ENCODE measurements at regions not wholly inside any gene's neighbourhood (a gene's known extent, or its start where the extent isn't known, plus 50 kb on each side); places are given as distances from the start of the nearest gene placed in this dataset.

GRCh38 chr9:12988258-12988657, 213.4 kb downstream of the LURAP1L start:
- no peak overlapping the region for H3K27ac ChIP-seq (ENCODE audit: low read length)
- H3K4me1 ChIP-seq (ENCODE audit: control insufficient read depth, insufficient read depth, low read length) = no peaks in the 10 kb centered on the region
- no peak for DNase-seq
- H3K9me3 ChIP-seq (ENCODE audit: control insufficient read depth, low read depth, low read length) = no peaks in the 10 kb centered on the region
- 100% methylated on average over 1 of the region's 1 CpG for WGBS (ENCODE audit: insufficient coverage, low lambda C conversion rate)
- no peaks in the 10 kb centered on the region for H3K36me3 ChIP-seq (ENCODE audit: control insufficient read depth, insufficient read depth, low read length)
- no peak overlapping the region for H3K4me3 ChIP-seq (ENCODE audit: low read length)
- H3K27me3 ChIP-seq (ENCODE audit: control insufficient read depth, insufficient read depth, low read length) = no peaks in the 10 kb centered on the region

DNA sequence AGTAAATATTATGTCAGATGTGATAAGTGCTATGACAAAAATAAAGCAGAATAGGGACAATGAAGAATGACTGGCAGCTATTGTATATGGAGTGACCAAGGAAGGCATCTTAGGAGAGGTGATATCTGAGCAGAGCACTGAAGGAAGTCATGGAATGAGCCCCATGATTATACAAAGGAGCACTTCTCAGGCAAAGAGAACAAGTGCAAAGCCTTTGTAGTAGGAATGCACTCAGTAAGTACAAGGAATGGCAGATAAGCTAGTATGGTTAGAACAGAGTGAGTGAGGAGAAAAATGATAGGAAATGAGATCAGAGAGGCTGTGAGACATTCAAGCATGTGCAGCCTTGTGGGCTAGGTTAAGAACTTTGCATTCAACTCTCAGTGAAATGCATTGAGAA, 214.8 kb downstream of the LURAP1L start:
- Histone ChIP-seq H3K4me1 (ENCODE audit: control insufficient read depth, insufficient read depth, low read length) (no peaks in the 10 kb centered on the region), H3K27ac (ENCODE audit: low read length) (no peak overlapping the region), H3K27me3 (ENCODE audit: control insufficient read depth, insufficient read depth, low read length) (no peaks in the 10 kb centered on the region), H3K9me3 (ENCODE audit: control insufficient read depth, low read depth, low read length) (no peaks in the 10 kb centered on the region), H3K4me3 (ENCODE audit: low read length) (no peak overlapping the region), H3K36me3 (ENCODE audit: control insufficient read depth, insufficient read depth, low read length) (no peaks in the 10 kb centered on the region)
- no peak for DNase-seq

GRCh38 chr9:12993466-12993865, 218.6 kb downstream of the LURAP1L start:
- Histone ChIP-seq H3K27ac (ENCODE audit: low read length) (no peak overlapping the region), H3K4me3 (ENCODE audit: low read length) (no peak overlapping the region), H3K27me3 (ENCODE audit: control insufficient read depth, insufficient read depth, low read length) (no peaks in the 10 kb centered on the region), H3K4me1 (ENCODE audit: control insufficient read depth, insufficient read depth, low read length) (no peaks in the 10 kb centered on the region), H3K36me3 (ENCODE audit: control insufficient read depth, insufficient read depth, low read length) (no peaks in the 10 kb centered on the region), H3K9me3 (ENCODE audit: control insufficient read depth, low read depth, low read length) (no peaks in the 10 kb centered on the region)
- no peak for DNase-seq
- WGBS (ENCODE audit: insufficient coverage, low lambda C conversion rate) = 100% methylated on average over 2 of the region's 2 CpGs

- no peaks in the 10 kb centered on the region for H3K4me1 ChIP-seq (ENCODE audit: control insufficient read depth, insufficient read depth, low read length)
- no peak for DNase-seq
- H3K4me3 ChIP-seq (ENCODE audit: low read length) = no peak overlapping the region
- H3K9me3 ChIP-seq (ENCODE audit: control insufficient read depth, low read depth, low read length) = no peaks in the 10 kb centered on the region
- H3K27me3 ChIP-seq (ENCODE audit: control insufficient read depth, insufficient read depth, low read length) = no peaks in the 10 kb centered on the region
- WGBS (ENCODE audit: insufficient coverage, low lambda C conversion rate) = 43% methylated on average over 1 of the region's 3 CpGs
- no peaks in the 10 kb centered on the region for H3K36me3 ChIP-seq (ENCODE audit: control insufficient read depth, insufficient read depth, low read length)
- H3K27ac ChIP-seq (ENCODE audit: low read length) = no peak overlapping the region
Measured at GRCh38 chr9:12997009-12997408, 222.2 kb downstream of the LURAP1L start.

DNA sequence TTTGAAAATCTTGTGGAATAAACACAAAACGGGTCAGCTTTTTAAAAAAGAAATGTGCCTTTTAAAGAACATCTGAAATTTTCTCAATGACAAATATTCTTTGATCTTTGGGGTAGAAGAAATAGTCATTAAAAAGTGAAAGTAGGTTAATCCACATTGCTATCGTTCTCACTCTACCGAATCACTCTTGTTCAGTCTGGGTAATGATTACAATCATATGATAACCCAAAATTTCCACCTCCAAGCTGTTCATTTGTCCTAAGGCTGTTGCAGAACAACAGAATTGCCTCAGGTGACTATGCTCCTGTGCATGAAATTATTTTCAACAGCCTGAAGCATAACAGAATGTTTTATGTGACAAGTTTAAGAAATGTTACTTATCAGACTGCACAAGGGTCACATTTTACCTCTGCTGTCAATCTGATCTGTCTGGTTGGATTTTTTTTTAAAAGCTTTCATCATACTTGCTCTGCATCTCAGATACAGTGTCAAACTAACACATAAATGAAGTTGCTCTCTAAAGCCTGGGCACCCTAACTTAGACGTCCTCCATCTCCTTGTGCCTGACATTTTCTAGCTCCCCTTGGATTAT, 227.3 kb downstream of the LURAP1L start:
- Histone ChIP-seq H3K9me3 (ENCODE audit: control insufficient read depth, low read depth, low read length) (no peaks in the 10 kb centered on the region), H3K4me1 (ENCODE audit: control insufficient read depth, insufficient read depth, low read length) (no peaks in the 10 kb centered on the region)

GRCh38 chr9:13002740-13003139, 227.9 kb downstream of the LURAP1L start:
- 100% methylated on average over 1 of the region's 2 CpGs for WGBS (ENCODE audit: insufficient coverage, low lambda C conversion rate)
- Histone ChIP-seq H3K4me3 (ENCODE audit: low read length) (no peak overlapping the region), H3K9me3 (ENCODE audit: control insufficient read depth, low read depth, low read length) (no peaks in the 10 kb centered on the region), H3K27ac (ENCODE audit: low read length) (no peak overlapping the region), H3K36me3 (ENCODE audit: control insufficient read depth, insufficient read depth, low read length) (no peaks in the 10 kb centered on the region), H3K4me1 (ENCODE audit: control insufficient read depth, insufficient read depth, low read length) (no peaks in the 10 kb centered on the region), H3K27me3 (ENCODE audit: control insufficient read depth, insufficient read depth, low read length) (no peaks in the 10 kb centered on the region)
- DNase-seq = no peak

More for the DNA sequence above, 227.3 kb downstream of the LURAP1L start:
- Histone ChIP-seq H3K27ac (ENCODE audit: low read length) (no peak overlapping the region), H3K27me3 (ENCODE audit: control insufficient read depth, insufficient read depth, low read length) (no peaks in the 10 kb centered on the region), H3K4me3 (ENCODE audit: low read length) (no peak overlapping the region), H3K36me3 (ENCODE audit: control insufficient read depth, insufficient read depth, low read length) (no peaks in the 10 kb centered on the region)
- DNase-seq = no peak
- 50% methylated on average over 1 of the region's 4 CpGs for whole genome bisulfite sequencing (ENCODE audit: insufficient coverage, low lambda C conversion rate)

DNA sequence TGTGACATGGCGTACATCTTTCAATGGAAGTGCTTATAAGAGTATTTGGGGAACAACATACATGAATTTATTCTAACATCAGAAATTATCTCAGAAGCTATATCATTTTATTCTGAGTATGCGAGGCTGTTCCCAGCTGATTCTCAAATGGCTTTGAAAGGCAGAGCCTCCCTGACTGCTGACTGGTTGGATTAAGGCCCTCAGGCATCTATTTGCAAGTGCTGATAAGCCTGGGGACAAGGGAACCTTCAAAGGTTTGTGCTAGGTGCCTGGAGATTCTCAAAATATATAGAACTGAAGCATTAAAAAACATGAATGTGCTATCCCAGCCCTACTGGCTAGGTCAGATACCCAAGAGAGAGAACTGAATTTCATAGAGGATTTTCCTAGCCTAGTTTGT, 235.1 kb downstream of the LURAP1L start:
- no peak for DNase-seq
- no CpG with 5 or more reads among the region's 2 CpGs for WGBS (ENCODE audit: insufficient coverage, low lambda C conversion rate)
- H3K4me1 ChIP-seq (ENCODE audit: control insufficient read depth, insufficient read depth, low read length) = no peaks in the 10 kb centered on the region

DNA sequence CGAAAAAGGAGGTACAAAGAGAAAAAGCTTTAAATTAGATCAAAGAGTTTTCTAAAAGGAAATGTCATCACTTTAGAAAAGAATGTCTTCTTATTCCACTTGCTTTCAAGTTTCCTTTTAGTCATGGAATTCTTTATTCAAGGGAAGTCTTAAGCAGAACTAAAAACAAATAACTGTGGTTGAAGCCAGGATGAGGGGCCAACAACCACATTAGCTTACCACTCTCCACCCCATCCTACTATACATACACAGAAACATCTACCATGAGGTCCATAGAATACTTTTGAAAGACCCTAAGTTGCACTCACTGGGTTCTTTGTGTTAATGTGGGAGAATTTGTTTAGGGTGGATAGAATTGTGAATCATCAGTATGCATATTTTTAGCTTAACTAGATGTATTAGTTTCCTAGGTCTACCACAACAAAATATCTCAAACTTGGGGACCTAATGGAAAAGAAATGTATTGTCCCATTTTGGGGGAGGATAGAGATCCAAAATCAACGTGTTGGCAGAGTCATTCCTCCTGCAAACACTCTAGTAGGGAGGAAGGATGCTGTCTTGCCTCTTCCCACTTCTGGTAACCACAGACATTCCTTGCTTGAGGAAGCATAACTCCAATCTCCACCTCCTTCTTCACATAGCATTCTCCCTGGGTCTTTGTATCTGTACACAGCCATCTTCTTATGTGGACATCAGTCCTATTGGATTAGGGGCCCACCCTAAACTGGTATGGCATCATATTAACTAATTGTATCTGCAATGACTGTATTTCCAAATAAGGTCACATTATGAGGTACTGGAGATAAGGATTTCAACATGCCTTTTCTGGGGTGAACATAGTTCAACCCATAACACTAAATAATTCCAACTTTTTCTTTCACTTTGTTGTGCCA, 239.4 kb downstream of the LURAP1L start:
- WGBS (ENCODE audit: insufficient coverage, low lambda C conversion rate) = 0% methylated on average over 1 of the region's 2 CpGs
- Histone ChIP-seq H3K4me3 (ENCODE audit: low read length) (no peak overlapping the region), H3K9me3 (ENCODE audit: control insufficient read depth, low read depth, low read length) (no peaks in the 10 kb centered on the region), H3K36me3 (ENCODE audit: control insufficient read depth, insufficient read depth, low read length) (no peaks in the 10 kb centered on the region), H3K27ac (ENCODE audit: low read length) (no peak overlapping the region), H3K4me1 (ENCODE audit: control insufficient read depth, insufficient read depth, low read length) (no peaks in the 10 kb centered on the region), H3K27me3 (ENCODE audit: control insufficient read depth, insufficient read depth, low read length) (no peaks in the 10 kb centered on the region)
- DNase-seq = peak in 1 of 2 donors; percentile 5

More for the DNA sequence above, 235.1 kb downstream of the LURAP1L start:
- Histone ChIP-seq H3K27ac (ENCODE audit: low read length) (no peak overlapping the region), H3K36me3 (ENCODE audit: control insufficient read depth, insufficient read depth, low read length) (no peaks in the 10 kb centered on the region), H3K27me3 (ENCODE audit: control insufficient read depth, insufficient read depth, low read length) (no peaks in the 10 kb centered on the region), H3K9me3 (ENCODE audit: control insufficient read depth, low read depth, low read length) (no peaks in the 10 kb centered on the region), H3K4me3 (ENCODE audit: low read length) (no peak overlapping the region)

- Histone ChIP-seq H3K36me3 (ENCODE audit: control insufficient read depth, insufficient read depth, low read length) (no peaks in the 10 kb centered on the region), H3K4me3 (ENCODE audit: low read length) (no peak overlapping the region), H3K9me3 (ENCODE audit: control insufficient read depth, low read depth, low read length) (no peaks in the 10 kb centered on the region), H3K27ac (ENCODE audit: low read length) (no peak overlapping the region), H3K27me3 (ENCODE audit: control insufficient read depth, insufficient read depth, low read length) (no peaks in the 10 kb centered on the region), H3K4me1 (ENCODE audit: control insufficient read depth, insufficient read depth, low read length) (no peaks in the 10 kb centered on the region)
- DNase-seq = no peak
Measured at GRCh38 chr9:13017260-13017659, 242.4 kb downstream of the LURAP1L start.

- no peak overlapping the region for H3K4me3 ChIP-seq (ENCODE audit: low read length)
- DNase-seq = no peak
- H3K27me3 ChIP-seq (ENCODE audit: control insufficient read depth, insufficient read depth, low read length) = no peaks in the 10 kb centered on the region
- H3K36me3 ChIP-seq (ENCODE audit: control insufficient read depth, insufficient read depth, low read length) = no peaks in the 10 kb centered on the region
- 82% methylated on average over 1 of the region's 5 CpGs for WGBS (ENCODE audit: insufficient coverage, low lambda C conversion rate)
- no peaks in the 10 kb centered on the region for H3K9me3 ChIP-seq (ENCODE audit: control insufficient read depth, low read depth, low read length)
- no peak overlapping the region for H3K27ac ChIP-seq (ENCODE audit: low read length)
- no peaks in the 10 kb centered on the region for H3K4me1 ChIP-seq (ENCODE audit: control insufficient read depth, insufficient read depth, low read length)
Measured at GRCh38 chr9:13020146-13021040, 245.6 kb downstream of the LURAP1L start.

All from large intestine (tissue), 3 donors.